Upper lobe of left lung (tissue), 6 donors: ENCODE measurements at regions not wholly inside any gene's neighbourhood (a gene's known extent, or its start where the extent isn't known, plus 50 kb on each side); places are given as distances from the start of the nearest gene placed in this dataset.

Experiments used
- ATAC-seq, 2 donors: fragments of 200-7000 bp; cut with Tn5 transposase; one replicate each; pipeline ENCODE4 v1.9.1; 2022; ENCODE audit warnings: mild to moderate bottlenecking in 2 of 2, moderate library complexity in 2 of 2; ENCODE audit not compliant: low FRiP score in 2 of 2
- DNase-seq, 2 donors: peaks; one replicate each; pipeline ENCODE4 v3.0.0-alpha.2; 2019 to 2020
- H3K27ac ChIP-seq, 4 donors: fragments of 200-600 bp; sonication (generic); one replicate each; pipeline ENCODE4 v1.5.1; 2016 to 2019
- H3K27me3 ChIP-seq, 4 donors: fragments of 200-600 bp; sonication (generic); one replicate each; pipeline ENCODE4 v1.5.1; 2017 to 2019
- H3K36me3 ChIP-seq, 4 donors: fragments of 200-600 bp; sonication (generic); one replicate each; pipeline ENCODE4 v1.5.1; 2016 to 2019
- H3K4me1 ChIP-seq, 4 donors: fragments of 200-600 bp; sonication (generic); one replicate each; pipeline ENCODE4 v1.5.1; 2018 to 2019
- H3K4me3 ChIP-seq, 4 donors: fragments of 200-600 bp; sonication (generic); one replicate each; pipeline ENCODE4 v1.5.1; 2017 to 2019; ENCODE audit warnings: mild to moderate bottlenecking in 2 of 4, moderate library complexity in 1 of 4
- H3K9me3 ChIP-seq, 4 donors: fragments of 200-600 bp; sonication (generic); one replicate each; pipeline ENCODE4 v1.5.1; 2018 to 2019
- EP300 ChIP-seq, 4 donors: sonication (generic); formaldehyde crosslinking; IDR thresholded peaks; one replicate each; pipeline ENCODE4 v1.5.1; 2017; ENCODE audit warnings: antibody characterized with exemption in 4 of 4, control low read depth in 2 of 4
- POLR2A ChIP-seq, 4 donors: fragments of 450-650 bp; IDR thresholded peaks; one replicate each; pipeline ENCODE4 v1.5.1; 2016 to 2017; ENCODE audit warnings: antibody characterized with exemption in 4 of 4, mild to moderate bottlenecking in 2 of 4
- POLR2AphosphoS5 ChIP-seq, 2 donors: sonication (generic); formaldehyde crosslinking; IDR thresholded peaks; one replicate each; pipeline ENCODE4 v1.5.1; 2017; ENCODE audit warnings: antibody characterized with exemption in 2 of 2
- WGBS, 2 donors: methylation state at CpG; one replicate each; pipeline ENCODE4 v1.1.5; 2017 to 2018; 5-methylcytosine and 5-hydroxymethylcytosine counted together
- TF ChIP-seq, protein P1 (sequence below), 6 experiments: fragments of 450-650 bp in 4 of 6; fragments of 200-600 bp in 2 of 6; sonication (generic) in 2 of 6; IDR thresholded peaks; one replicate each; pipeline ENCODE4 v1.5.1; 2016 to 2019; ENCODE audit warnings: antibody characterized with exemption in 6 of 6
- donor health status: DM: no; HTN: no; CAD: no; lungs with moderate emphysema.
- donor health status: DM: no; HTN: yes; CAD: no; lungs with severe emphysema.

DNA sequence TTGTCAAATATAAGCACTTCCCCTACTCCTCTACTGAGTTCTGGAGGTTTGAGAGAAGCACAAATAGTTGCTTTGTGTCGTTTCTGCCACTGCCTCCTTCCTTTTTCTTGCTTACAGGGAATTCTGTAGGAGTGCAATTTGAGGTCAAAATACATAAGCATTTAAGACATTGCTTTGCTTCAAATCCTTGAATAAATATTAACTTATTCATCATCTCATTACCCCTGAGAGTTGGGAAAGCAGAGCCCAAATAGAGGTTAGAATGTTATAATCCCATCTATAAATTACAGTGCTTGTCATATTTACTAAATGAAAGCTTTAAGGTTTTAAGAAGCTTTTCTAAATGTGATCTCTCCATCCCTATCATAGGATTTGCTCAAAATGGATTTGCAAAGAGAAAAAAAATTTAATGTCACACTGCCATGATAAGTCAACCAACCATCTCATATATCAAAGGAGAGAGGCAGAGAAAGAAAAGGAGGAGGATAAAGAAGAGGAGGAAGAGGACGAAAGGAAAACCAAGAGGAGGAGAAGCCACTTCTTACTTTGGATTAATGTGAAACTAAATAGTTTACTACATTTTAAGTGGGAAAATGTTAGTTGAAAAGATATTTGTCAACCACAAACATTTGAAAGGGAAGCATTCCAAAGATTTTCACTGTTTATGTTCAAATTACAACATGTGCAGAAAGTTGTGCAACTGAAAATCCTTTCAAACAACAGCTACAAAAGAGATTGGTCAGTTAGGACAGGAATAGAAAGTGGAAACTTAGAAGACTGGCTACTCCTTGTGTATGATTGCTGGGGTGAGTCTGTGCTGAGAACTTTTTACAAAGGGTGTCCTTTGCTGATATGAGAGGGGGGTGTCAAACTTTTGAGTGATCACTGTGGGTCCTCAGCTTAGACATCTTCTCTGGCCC is 277.3 kb upstream of the FN1 start:
- no peaks in the 10 kb centered on the region for H3K9me3 ChIP-seq
- TF ChIP-seq, protein P1, sequence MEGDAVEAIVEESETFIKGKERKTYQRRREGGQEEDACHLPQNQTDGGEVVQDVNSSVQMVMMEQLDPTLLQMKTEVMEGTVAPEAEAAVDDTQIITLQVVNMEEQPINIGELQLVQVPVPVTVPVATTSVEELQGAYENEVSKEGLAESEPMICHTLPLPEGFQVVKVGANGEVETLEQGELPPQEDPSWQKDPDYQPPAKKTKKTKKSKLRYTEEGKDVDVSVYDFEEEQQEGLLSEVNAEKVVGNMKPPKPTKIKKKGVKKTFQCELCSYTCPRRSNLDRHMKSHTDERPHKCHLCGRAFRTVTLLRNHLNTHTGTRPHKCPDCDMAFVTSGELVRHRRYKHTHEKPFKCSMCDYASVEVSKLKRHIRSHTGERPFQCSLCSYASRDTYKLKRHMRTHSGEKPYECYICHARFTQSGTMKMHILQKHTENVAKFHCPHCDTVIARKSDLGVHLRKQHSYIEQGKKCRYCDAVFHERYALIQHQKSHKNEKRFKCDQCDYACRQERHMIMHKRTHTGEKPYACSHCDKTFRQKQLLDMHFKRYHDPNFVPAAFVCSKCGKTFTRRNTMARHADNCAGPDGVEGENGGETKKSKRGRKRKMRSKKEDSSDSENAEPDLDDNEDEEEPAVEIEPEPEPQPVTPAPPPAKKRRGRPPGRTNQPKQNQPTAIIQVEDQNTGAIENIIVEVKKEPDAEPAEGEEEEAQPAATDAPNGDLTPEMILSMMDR (IDR thresholded peaks at IDR 0.05): no peak
- no peak for TF ChIP-seq POLR2A (IDR thresholded peaks at IDR 0.05)
- TF ChIP-seq EP300 (IDR thresholded peaks at IDR 0.05): no peak
- no peak for TF ChIP-seq POLR2AphosphoS5 (IDR thresholded peaks at IDR 0.05)
- no peaks in the 10 kb centered on the region for H3K27me3 ChIP-seq
- peak overlapping the region; percentile 1 to 63 (median 58) for H3K27ac ChIP-seq
- H3K36me3 ChIP-seq: no peaks in the 10 kb centered on the region
- WGBS, 2 donors: 29 to 33% methylated on average over 2 of the region's 2 CpGs
- ATAC-seq: peak in 1 of 2 donors; percentile 52
- DNase-seq: no peak
- H3K4me3 ChIP-seq: no peak overlapping the region
- H3K4me1 ChIP-seq: peaks cover 24 to 40% (median 32%) of the 10 kb centered on the region in 4 donors

DNA sequence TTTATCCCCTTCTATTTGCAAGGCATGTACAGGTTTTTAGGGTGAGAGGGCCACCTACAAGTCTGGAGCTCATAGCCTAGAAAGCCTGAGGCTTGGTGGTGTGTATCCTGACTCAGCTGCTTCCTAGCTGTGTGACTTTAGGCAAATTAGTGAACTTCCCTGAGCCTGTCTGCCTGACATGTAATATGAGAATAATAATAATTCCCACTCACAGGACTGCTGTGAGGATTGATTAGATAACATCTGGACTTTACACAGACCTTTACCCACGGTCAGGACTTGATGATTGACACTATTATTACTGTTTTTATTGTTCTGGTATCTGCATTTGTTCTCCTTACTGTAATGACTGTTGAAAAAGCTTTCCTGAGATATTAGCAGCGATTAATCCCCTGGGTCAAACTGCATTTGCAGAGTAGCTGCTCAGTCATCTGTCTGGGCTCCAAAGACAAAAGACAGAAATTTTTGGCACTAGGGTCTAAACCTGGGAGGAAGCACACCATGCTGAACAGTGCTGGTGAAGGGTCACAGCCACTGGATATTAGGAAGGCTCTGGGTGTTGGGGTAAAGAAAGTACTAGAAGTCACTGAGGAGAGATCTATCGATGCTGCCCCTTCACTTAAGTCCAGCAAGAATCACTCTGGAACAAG is 276.5 kb upstream of the FN1 start:
- Histone ChIP-seq H3K4me1 (peaks cover 23 to 35% (median 28%) of the 10 kb centered on the region in 4 donors), H3K36me3 (no peaks in the 10 kb centered on the region), H3K27me3 (no peaks in the 10 kb centered on the region), H3K4me3 (no peak overlapping the region), H3K27ac (peak overlapping the region in 2 of 4 donors; percentile 55 to 60), H3K9me3 (no peaks in the 10 kb centered on the region)
- no peak for TF ChIP-seq POLR2AphosphoS5 (IDR thresholded peaks at IDR 0.05)
- TF ChIP-seq, protein P1 (IDR thresholded peaks at IDR 0.05): no peak
- 35 to 48% methylated on average over 3 of the region's 3 CpGs for WGBS, 2 donors
- DNase-seq (no peak), ATAC-seq (peak in 1 of 2 donors; percentile 21)

DNA sequence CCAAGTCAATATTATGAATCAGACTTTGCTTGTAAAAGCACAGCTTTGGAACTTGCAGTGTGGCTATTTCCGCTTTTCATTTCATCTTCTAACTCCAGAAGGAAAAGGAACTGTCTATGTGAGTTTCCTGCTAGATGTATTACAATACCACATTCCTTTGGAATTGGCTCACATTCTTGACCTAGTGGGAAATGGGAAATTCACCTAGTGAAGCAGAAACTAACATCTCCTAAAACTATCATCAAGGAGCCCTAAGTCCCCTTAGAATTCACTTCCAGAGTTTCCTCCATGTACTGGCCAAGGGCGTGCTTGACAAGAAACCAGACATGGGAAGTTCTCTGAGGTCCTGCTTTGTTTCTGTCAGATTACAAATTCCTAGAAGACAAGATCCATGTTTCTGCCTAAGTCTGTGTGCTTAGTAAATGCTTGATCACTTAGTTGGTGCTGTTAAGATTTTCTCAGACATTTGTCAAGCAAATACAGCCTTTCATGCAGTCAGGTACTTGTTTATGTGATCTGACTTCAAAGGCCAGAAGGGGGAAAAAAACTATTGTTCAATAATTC is 275.7 kb upstream of the FN1 start:
- Histone ChIP-seq H3K27ac (peak overlapping the region in 3 of 4 donors; percentile 23 to 60 (median 55)), H3K27me3 (no peaks in the 10 kb centered on the region), H3K36me3 (no peaks in the 10 kb centered on the region), H3K4me1 (peaks cover 23 to 32% (median 27%) of the 10 kb centered on the region in 4 donors), H3K9me3 (no peaks in the 10 kb centered on the region), H3K4me3 (no peak overlapping the region)
- DNase-seq: no peak
- TF ChIP-seq, protein P1 (IDR thresholded peaks at IDR 0.05): no peak
- peak in 1 of 2 donors; percentile 17 for TF ChIP-seq POLR2AphosphoS5 (IDR thresholded peaks at IDR 0.05)
- 48 to 55% methylated on average over 2 of the region's 2 CpGs for WGBS, 2 donors
- ATAC-seq: peak in 1 of 2 donors; percentile 69

DNA sequence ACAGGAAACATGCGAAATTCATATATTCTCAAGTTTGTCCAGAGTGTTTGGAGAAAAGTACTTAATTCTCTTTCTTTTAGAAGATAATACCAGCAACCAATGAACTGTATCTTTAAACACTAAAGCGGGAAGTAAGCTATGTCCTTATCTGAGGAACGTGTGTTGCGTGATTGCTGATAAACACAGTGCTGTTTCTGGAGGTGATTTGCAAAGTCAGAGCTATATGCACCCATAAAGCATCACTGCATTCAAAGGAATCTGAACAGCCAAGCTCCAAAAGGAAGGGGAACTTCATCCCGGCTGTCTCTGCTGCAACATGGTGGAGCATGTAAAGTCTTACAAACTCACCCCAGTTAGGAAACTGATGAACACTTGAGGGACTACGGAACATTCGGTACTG is 271.7 kb upstream of the FN1 start:
- WGBS, 2 donors: 83 to 87% methylated on average over 7 of the region's 7 CpGs

More for the DNA sequence above, 271.7 kb upstream of the FN1 start:
- Histone ChIP-seq H3K27ac (no peak overlapping the region), H3K36me3 (no peaks in the 10 kb centered on the region), H3K4me1 (peaks cover 16 to 29% (median 20%) of the 10 kb centered on the region in 4 donors), H3K27me3 (no peaks in the 10 kb centered on the region), H3K9me3 (no peaks in the 10 kb centered on the region), H3K4me3 (no peak overlapping the region)
- ATAC-seq (no peak), DNase-seq (no peak)
- TF ChIP-seq, protein P1 (IDR thresholded peaks at IDR 0.05): no peak
- TF ChIP-seq POLR2AphosphoS5 (IDR thresholded peaks at IDR 0.05) (no peak), EP300 (IDR thresholded peaks at IDR 0.05) (no peak), POLR2A (IDR thresholded peaks at IDR 0.05) (no peak)
